NCI-H2196 treated with DMSO at 0.1 percent for 48 hours (cell line): ENCODE measurements at regions not wholly inside any gene's neighbourhood (a gene's known extent, or its start where the extent isn't known, plus 50 kb on each side); places are given as distances from the start of the nearest gene placed in this dataset.
A peak's percentile ranks its signal among the peaks of the same experiment; 100 is the strongest.

Experiments used
- DNase-seq: peaks from one replicate; lab custom pipeline; 2025; ENCODE audit not compliant: unreplicated experiment; lab: John Stamatoyannopoulos, UW

GRCh38 chr5:143569722-143570567 lies 166.5 kb upstream of the NR3C1 start:
- no peak for DNase-seq

- no peak for DNase-seq
These were observed 165.8 kb upstream of the NR3C1 start for GRCh38 chr5:143569213-143569701.

- DNase-seq: no peak
These were observed 164.4 kb upstream of the NR3C1 start for GRCh38 chr5:143567583-143568504.

DNA sequence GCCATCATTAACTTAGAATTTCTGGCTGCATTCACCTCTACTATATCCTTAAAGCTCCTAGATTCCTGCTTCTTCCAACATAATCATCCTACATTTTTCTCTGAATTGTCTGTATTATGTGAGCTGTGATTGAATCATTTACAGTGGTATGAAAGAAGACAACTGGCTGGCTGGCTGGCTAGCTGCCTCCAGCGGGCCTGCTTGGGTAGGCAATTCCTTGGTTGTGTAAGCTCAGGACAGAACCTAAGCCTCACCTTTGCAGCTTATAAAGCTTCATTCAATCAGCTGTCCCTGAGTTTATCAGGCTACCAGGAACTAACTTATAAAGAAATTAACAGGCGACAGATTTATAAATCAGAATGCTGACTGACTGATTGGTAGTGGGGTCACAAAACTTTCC lies 162.7 kb upstream of the NR3C1 start:
- DNase-seq: no peak

GRCh38 chr5:143564417-143564816 lies 160.9 kb upstream of the NR3C1 start:
- no peak for DNase-seq

- DNase-seq: no peak
These were observed 159.4 kb upstream of the NR3C1 start for GRCh38 chr5:143562935-143563334.

DNA sequence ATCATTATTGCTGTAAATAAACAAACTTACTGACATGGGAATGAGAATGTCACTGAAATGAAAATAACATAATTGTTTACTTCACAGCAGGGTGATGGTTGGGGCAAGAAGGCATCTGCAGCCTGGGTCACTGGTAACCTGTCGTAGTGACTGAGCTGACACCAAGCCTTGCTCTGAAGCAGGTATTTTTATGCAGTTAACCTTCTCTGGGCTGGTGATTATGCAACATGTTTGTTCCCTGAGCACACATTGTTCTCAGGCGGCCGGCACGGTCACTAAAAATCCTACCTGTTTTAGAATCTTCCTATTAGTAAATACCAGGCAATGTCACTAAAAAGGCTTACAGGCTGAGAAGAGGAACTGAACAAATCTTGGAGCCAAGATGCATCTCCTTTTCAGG lies 157.7 kb upstream of the NR3C1 start:
- no peak for DNase-seq

- DNase-seq: no peak
These were observed 156.9 kb upstream of the NR3C1 start for GRCh38 chr5:143560378-143560777.

DNA sequence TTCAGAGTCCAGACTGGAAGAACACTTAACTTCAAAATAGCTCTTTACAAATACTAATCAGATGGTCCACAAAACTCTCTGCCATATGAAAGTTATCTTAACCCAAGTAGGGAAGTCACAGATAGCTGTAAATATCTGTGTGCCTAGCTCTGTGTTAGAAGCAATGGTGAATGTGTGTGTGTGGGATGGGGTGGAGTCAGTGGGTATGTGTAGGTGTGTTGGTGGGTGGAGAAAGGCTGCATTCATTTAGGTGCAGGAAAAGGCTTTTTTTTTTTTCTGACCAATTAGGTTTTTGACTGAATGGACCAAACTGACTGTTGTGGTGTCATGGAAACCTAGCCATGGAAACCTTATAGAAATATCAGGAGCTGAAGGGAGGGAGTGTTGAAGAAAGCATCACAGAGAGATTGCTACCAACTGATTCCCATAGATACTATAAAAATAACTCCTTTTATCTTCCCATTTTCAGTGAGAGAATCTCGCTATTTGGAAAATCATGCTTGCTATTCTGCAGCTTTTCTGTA lies 156.2 kb upstream of the NR3C1 start:
- DNase-seq: no peak

DNA sequence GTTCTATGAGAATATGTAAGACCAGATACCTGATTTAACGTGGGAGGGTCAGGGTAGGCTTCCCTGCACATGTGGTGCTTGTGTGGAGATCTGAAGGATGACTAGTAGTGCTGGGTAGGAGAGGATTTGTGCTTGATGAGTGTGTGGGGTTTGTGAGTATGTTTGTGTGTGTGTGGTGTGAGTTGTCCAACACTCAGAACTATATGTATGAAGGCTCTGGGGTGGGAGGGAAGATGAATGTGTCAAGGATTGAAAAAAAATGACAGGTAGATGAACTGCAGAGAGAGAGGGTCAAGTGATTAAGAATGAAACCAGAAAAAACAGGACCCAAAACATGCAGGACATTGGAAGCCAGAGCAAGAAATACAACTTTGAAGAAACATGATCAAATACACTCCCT lies 154.6 kb upstream of the NR3C1 start:
- no peak for DNase-seq

DNA sequence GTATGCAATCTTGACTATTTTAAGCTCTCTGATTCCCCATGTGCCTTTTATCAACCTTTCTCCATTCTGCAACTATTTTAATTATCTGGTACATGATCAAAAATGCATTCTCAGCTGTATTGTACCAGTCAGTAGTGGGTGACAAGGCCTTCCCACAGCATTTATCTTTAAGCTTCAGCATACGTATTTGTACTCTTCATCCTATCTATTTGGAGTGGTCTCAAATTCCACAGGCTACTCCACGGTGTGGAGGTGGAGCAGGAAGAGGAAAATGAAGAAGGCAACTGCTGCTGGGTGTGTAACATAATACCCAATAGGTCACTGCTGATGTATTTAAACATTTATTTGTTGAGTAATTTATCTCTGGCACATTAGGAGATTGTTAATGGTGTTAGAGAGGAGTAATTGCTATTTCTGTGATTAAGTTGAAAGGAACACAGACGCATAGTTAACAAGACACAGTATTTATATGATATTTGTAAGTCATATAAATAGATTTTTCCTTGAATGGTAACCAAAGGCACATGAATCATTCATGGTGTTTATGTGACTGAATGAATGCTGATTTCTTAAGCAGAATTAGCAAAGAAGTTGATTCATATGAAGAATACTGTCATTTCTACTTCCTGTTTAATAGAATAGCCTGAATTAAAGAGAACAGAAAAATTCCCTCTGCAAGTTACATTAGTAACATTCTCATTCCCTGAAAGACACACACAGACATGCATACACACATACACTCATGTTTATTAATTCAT lies 153.8 kb upstream of the NR3C1 start:
- DNase-seq: peak; percentile 39

GRCh38 chr5:143554918-143555477 lies 151.5 kb upstream of the NR3C1 start:
- DNase-seq: no peak

GRCh38 chr5:143554187-143554717 lies 150.8 kb upstream of the NR3C1 start:
- DNase-seq: no peak

GRCh38 chr5:143552680-143553079 lies 149.2 kb upstream of the NR3C1 start:
- DNase-seq: no peak

- no peak for DNase-seq
These were observed 148.3 kb upstream of the NR3C1 start for GRCh38 chr5:143551820-143552251.

DNA sequence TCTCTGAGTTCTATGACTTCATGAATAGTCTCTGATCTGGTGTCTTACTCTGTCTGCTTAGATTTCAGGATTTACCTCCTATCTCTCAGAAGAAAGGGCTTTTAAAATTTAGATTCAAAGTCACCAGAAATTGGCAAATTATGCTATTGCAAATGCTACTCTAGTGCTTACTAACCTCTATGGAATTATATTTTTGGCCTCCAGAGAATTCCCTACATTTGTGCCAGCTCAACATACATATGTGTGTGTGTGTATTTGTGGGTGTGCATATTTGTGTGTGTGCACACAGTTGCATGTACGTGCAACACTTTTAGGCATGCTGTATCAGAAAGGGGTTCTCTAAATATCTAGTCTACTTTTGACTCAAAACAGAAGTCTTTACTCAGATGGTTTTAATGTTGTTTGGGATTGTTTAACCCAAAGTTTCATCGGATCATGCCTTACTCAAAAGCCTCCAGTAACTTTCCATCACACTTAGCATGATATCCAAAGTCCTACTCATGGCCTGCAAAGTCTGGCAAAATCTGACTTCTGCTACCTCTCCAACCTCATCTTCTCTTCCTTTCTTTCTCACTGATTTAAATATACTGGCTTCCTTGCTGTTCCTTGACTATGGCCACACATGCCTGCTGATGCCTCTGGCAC lies 147.6 kb upstream of the NR3C1 start:
- no peak for DNase-seq

GRCh38 chr5:143547342-143547741 lies 143.9 kb upstream of the NR3C1 start:
- no peak for DNase-seq

- DNase-seq: no peak
These were observed 142.9 kb upstream of the NR3C1 start for GRCh38 chr5:143546394-143546793.

- no peak for DNase-seq
These were observed 141.1 kb upstream of the NR3C1 start for GRCh38 chr5:143544606-143545005.
